GM12878 (cell line): ENCODE measurements at regions not wholly inside any gene's neighbourhood (a gene's known extent, or its start where the extent isn't known, plus 50 kb on each side); places are given as distances from the start of the nearest gene placed in this dataset.

Experiments
- ATAC-seq: fragments of 200-7000 bp; cut with Tn5 transposase; 3 replicates; pipeline ENCODE4 v1.9.1; 2020; ENCODE audit warnings: mild to moderate bottlenecking, moderate library complexity
- BruUV-seq: library from RNA; stranded (reverse); fragments of 400-500 nt; replicated peaks from 2 replicates; lab custom pipeline; 2021; lab: Mats Ljungman, UMichigan
- CTCF ChIA-PET: fragments of 300-600 bp; sonication (Branson Sonifier 250); formaldehyde crosslinking; extraction: SDS; loops from one replicate; lab custom pipeline; 2021; ENCODE audit warnings: inconsistent platforms; lab: Yijun Ruan, JAX
- POLR2A ChIA-PET: fragments of 350-600 bp; formaldehyde crosslinking; extraction: SDS; loops from one replicate; lab custom pipeline; 2021; ENCODE audit warnings: inconsistent platforms; lab: Charles Lee
- RAD21 ChIA-PET: fragments of 300-600 bp; sonication (Branson Sonifier 250); formaldehyde crosslinking; loops from one replicate; lab custom pipeline; 2023; ENCODE audit warnings: antibody characterized with exemption; ENCODE audit not compliant: unreplicated experiment; lab: Charles Lee
- SMC1A ChIA-PET: fragments of 300-600 bp; sonication (Branson Sonifier 250); formaldehyde crosslinking; loops from one replicate; lab custom pipeline; 2023; ENCODE audit not compliant: unreplicated experiment, uncharacterized antibody; lab: Charles Lee
- DNase-seq: peaks from one replicate; pipeline ENCODE4 v3.0.0-alpha.2; 2011; ENCODE audit warnings: low read depth, low spot score
- FAIRE-seq: peaks from 3 replicates; lab custom pipeline; 2011; peaks lifted over from hg19 to GRCh38; lab: Jason Lieb, UNC
- H2AFZ ChIP-seq: 2 replicates; pipeline ENCODE4 v1.6.0; 2011; ENCODE audit warnings: low read depth, low read length, control low read depth; ENCODE audit not compliant: control insufficient read depth
- H3K27ac ChIP-seq: 2 replicates; pipeline ENCODE4 v1.5.1; 2011; ENCODE audit warnings: control low read depth; ENCODE audit not compliant: control insufficient read depth, insufficient read depth
- H3K27me3 ChIP-seq, 2 experiments: replicated peaks in 1 of 2; 2 replicates each; pipeline versions ENCODE4 v1.6.0 to v1.6.1; 2011; ENCODE audit warnings: low read length in 1 of 2; ENCODE audit not compliant: control insufficient read depth in 2 of 2, insufficient read depth in 2 of 2
- H3K36me3 ChIP-seq, 2 experiments: 2 replicates each; pipeline ENCODE4 v1.5.1; 2011; ENCODE audit warnings: low read length in 1 of 2; ENCODE audit not compliant: control insufficient read depth in 2 of 2, insufficient read depth in 2 of 2
- H3K4me1 ChIP-seq: 2 replicates; pipeline ENCODE4 v1.6.1; 2011; ENCODE audit warnings: mild to moderate bottlenecking, low read length, moderate library complexity, mixed read lengths; ENCODE audit not compliant: control insufficient read depth, insufficient read depth
- H3K4me2 ChIP-seq: 2 replicates; pipeline ENCODE4 v1.6.0; 2011; ENCODE audit warnings: control low read depth; ENCODE audit not compliant: control insufficient read depth, insufficient read depth
- H3K4me3 ChIP-seq: fragments of 200-600 bp; sonication (generic); 2 replicates; pipeline ENCODE4 v1.5.1; 2016
- H3K79me2 ChIP-seq: 2 replicates; pipeline ENCODE4 v1.6.0; 2011; ENCODE audit warnings: low read length; ENCODE audit not compliant: control insufficient read depth, insufficient read depth
- H3K9ac ChIP-seq: 2 replicates; pipeline ENCODE4 v1.8.0; 2011; ENCODE audit warnings: low read length, control low read depth, mixed read lengths; ENCODE audit not compliant: control insufficient read depth, insufficient read depth
- H3K9me3 ChIP-seq: replicated peaks from 3 replicates; pipeline ENCODE4 v1.5.1; 2011; ENCODE audit warnings: mild to moderate bottlenecking, low read length; ENCODE audit not compliant: control insufficient read depth, insufficient read depth
- H4K20me1 ChIP-seq: 2 replicates; pipeline ENCODE4 v1.6.0; 2011; ENCODE audit not compliant: control insufficient read depth, insufficient read depth
- BHLHE40 ChIP-seq, 2 experiments: fragments of 450-650 bp in 1 of 2; IDR thresholded peaks; 2 replicates each; pipeline ENCODE4 v1.6.1; 2011 to 2017; ENCODE audit warnings: low read depth in 2 of 2, borderline replicate concordance in 1 of 2, improper control_type of control experiment in 1 of 2, low read length in 1 of 2, mild to moderate bottlenecking in 1 of 2
- DPF2 ChIP-seq: fragments of 450-650 bp; IDR thresholded peaks from 2 replicates; pipeline ENCODE4 v1.6.1; 2017; ENCODE audit warnings: mild to moderate bottlenecking
- MEF2B ChIP-seq: fragments of 450-650 bp; IDR thresholded peaks from 2 replicates; pipeline ENCODE4 v1.6.1; 2018; ENCODE audit warnings: mild to moderate bottlenecking, moderate library complexity; ENCODE audit not compliant: partially characterized antibody, poor library complexity, severe bottlenecking
- RCOR1 ChIP-seq: conservative IDR thresholded peaks from 2 replicates; pipeline ENCODE4 v1.6.1; 2012; ENCODE audit warnings: low read depth, low read length, improper control_type of control experiment
- SP1 ChIP-seq: IDR thresholded peaks from one replicate; pipeline ENCODE4 v1.6.1; 2011; ENCODE audit warnings: low read depth, low read length
- SREBF2 ChIP-seq: IDR thresholded peaks from 2 replicates; pipeline ENCODE4 v1.6.1; 2012; ENCODE audit warnings: mild to moderate bottlenecking, low read length
- YY1 ChIP-seq: IDR thresholded peaks from 2 replicates; pipeline ENCODE4 v1.6.1; 2011; ENCODE audit warnings: low read depth, mild to moderate bottlenecking, low read length
- WGBS: methylation state at CpG from one replicate; pipeline ENCODE4 v1.1.6; 2016; ENCODE audit warnings: low lambda C conversion rate; ENCODE audit not compliant: insufficient replicate concordance, insufficient coverage; ENCODE audit errors: missing lambda C conversion rate; 5-methylcytosine and 5-hydroxymethylcytosine counted together
- in situ Hi-C: fragments of 300-500 bp; cut with MboI; formaldehyde crosslinking; loops from 9 replicates; pipeline ENCODE4 v1.14.3; 2018; ENCODE audit warnings: mixed read lengths
- intact Hi-C: fragments of 100-400 bp; cut with micrococcal nuclease; formaldehyde crosslinking; loops from one replicate; pipeline ENCODE4 v1.14.2; 2022; ENCODE audit not compliant: unreplicated experiment
- TF ChIP-seq, protein P1 (sequence below): IDR thresholded peaks from 2 replicates; pipeline ENCODE4 v1.6.1; 2011; ENCODE audit warnings: borderline replicate concordance, low read depth, mild to moderate bottlenecking, moderate library complexity, mixed read lengths, low read length; ENCODE audit not compliant: insufficient read depth; ENCODE audit errors: extremely low read length

DNA sequence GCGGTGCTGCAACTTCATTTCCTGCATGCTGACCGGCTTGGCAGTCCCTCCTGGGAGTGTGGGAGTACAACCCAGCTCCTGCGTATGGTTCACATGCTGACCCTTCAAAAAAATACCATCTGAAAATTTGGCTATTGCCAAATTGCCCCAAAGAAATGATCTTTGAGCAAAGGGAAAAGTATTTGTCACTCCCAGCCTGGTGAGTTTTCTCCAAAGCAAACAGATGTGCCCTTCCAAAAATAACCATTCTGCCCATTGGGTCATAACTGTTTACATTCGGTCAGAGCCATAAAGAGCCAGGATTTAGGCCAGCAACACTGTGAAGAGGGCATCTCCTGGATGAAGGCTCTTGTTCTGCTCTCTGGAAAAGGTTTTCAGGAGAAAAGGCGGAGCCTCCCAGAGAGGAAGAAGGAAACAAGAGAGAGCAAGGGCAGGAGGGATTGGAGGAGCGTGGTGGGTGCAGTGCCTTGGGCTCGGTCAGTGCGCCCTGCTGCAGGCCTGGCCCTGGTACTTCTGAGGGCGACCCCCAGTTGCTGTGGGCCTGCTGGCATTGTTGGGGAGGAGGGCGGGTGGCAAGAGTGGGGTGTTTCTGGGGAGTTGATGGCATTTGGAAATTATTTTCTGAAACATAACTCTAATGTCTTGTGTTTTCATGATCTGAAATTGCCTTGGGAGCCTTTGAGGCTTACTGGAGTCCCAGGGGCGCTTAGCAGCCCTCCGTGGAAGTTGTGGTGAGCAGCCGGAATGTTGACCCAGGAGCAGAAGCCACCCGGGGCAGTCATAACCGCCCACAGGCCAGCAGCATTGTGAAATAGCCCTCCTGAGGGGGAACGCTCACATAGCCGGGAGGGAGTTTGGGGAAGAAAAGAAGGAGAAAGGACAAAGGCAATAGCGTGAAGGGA lies 248.4 kb downstream of the MYLK4 start:
- no peak overlapping the region for H3K9ac ChIP-seq
- CTCF ChIA-PET, result no interaction called here
- no peak overlapping the region for H3K4me2 ChIP-seq
- TF ChIP-seq SP1, result no peak
- TF ChIP-seq BHLHE40 (IDR thresholded peaks at IDR 0.05; ENCODE audit: borderline replicate concordance in 1 of 2, low read depth in 2 of 2, low read length in 1 of 2), result no peak
- TF ChIP-seq MEF2B, result no peak
- no peak for TF ChIP-seq YY1
- TF ChIP-seq DPF2, result no peak
- TF ChIP-seq, protein P1, sequence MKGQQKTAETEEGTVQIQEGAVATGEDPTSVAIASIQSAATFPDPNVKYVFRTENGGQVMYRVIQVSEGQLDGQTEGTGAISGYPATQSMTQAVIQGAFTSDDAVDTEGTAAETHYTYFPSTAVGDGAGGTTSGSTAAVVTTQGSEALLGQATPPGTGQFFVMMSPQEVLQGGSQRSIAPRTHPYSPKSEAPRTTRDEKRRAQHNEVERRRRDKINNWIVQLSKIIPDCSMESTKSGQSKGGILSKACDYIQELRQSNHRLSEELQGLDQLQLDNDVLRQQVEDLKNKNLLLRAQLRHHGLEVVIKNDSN, result no peak
- TF ChIP-seq SREBF2, result no peak
- no peak for TF ChIP-seq RCOR1
- H3K36me3 ChIP-seq, result no peaks in the 10 kb centered on the region
- no peaks in the 10 kb centered on the region for H3K79me2 ChIP-seq
- RAD21 ChIA-PET, result no interaction called here
- no peak for ATAC-seq
- no peak for FAIRE-seq
- intact Hi-C loops (no loop called here), in situ Hi-C loops (no loop called here)
- WGBS, result 35% methylated on average over 18 of the region's 18 CpGs
- SMC1A ChIA-PET, result interaction anchor here (0.7 to 0.8 kb wide), 2 partner anchors 26 to 293 kb away, joined by 3 read pairs; no protein-coding TSS in a partner anchor
- no peak overlapping the region for H2AFZ ChIP-seq
- POLR2A ChIA-PET, result no interaction called here
- H3K27ac ChIP-seq, result no peak overlapping the region
- no peaks in the 10 kb centered on the region for H3K9me3 ChIP-seq
- no peak for DNase-seq
- peaks cover 0 to 1% of the 10 kb centered on the region in 2 experiments; a peak in 1 of 4 replicates for H3K27me3 ChIP-seq
- BruUV-seq, result no TSS peak
- H3K4me1 ChIP-seq, result no peaks in the 10 kb centered on the region
- H4K20me1 ChIP-seq, result no peaks in the 10 kb centered on the region
- no peak overlapping the region for H3K4me3 ChIP-seq
